Activated CD8-positive, alpha-beta T cell treated with anti-CD3 and anti-CD28 coated beads for 36 hours (primary cell): ENCODE measurements at regions not wholly inside any gene's neighbourhood (a gene's known extent, or its start where the extent isn't known, plus 50 kb on each side); places are given as distances from the start of the nearest gene placed in this dataset.
"Not testable (repeated sequence)": the region's sequence is repeated elsewhere in the genome, so short reads cannot be mapped to it uniquely, and the experiment has no call there.

ENCODE experiments used
- ATAC-seq: fragments of 200-7000 bp; cut with Tn5 transposase; one replicate; pipeline ENCODE4 v1.10.0; 2021; ENCODE audit warnings: mild to moderate bottlenecking, moderate library complexity
- CTCF ChIA-PET: fragments of 350-600 bp; sonication (Branson Sonifier 250); formaldehyde crosslinking; loops from one replicate; lab custom pipeline; 2021; ENCODE audit warnings: antibody characterized with exemption; lab: Charles Lee
- POLR2A ChIA-PET: fragments of 350-600 bp; sonication (Branson Sonifier 250); formaldehyde crosslinking; loops from one replicate; lab custom pipeline; 2021; ENCODE audit warnings: antibody characterized with exemption; lab: Charles Lee
- DNase-seq: peaks from one replicate; pipeline ENCODE4 v3.0.0-alpha.2; 2020
- H3K27ac Mint-ChIP-seq: one replicate; pipeline ENCODE4 v1.8.0; 2021; ENCODE audit warnings: mild to moderate bottlenecking, mixed read lengths
- H3K27me3 Mint-ChIP-seq: one replicate; pipeline ENCODE4 v1.8.0; 2021; ENCODE audit warnings: mixed read lengths
- H3K36me3 Mint-ChIP-seq: one replicate; pipeline ENCODE4 v1.8.0; 2021; ENCODE audit warnings: low read depth, mixed read lengths
- H3K4me1 Mint-ChIP-seq: one replicate; pipeline ENCODE4 v1.8.0; 2021; ENCODE audit warnings: low read depth, mixed read lengths
- H3K4me3 Mint-ChIP-seq: one replicate; pipeline ENCODE4 v1.8.0; 2021; ENCODE audit warnings: mild to moderate bottlenecking, moderate library complexity, mixed read lengths
- H3K9me3 Mint-ChIP-seq: one replicate; pipeline ENCODE4 v1.8.0; 2021; ENCODE audit warnings: mixed read lengths
- CTCF ChIP-seq: fragments of 200-600 bp; IDR thresholded peaks from one replicate; pipeline ENCODE4 v1.8.0; 2022; ENCODE audit warnings: antibody characterized with exemption, mild to moderate bottlenecking
- intact Hi-C: fragments of 100-400 bp; cut with micrococcal nuclease; formaldehyde crosslinking; loops from one replicate; pipeline ENCODE4 v1.10.0; 2022

GRCh38 chrX:129323115-129323514, 200.2 kb downstream of the SMARCA1 start:
- no peaks in the 10 kb centered on the region for H3K9me3 Mint-ChIP-seq
- no peaks in the 10 kb centered on the region for H3K4me1 Mint-ChIP-seq
- ChIA-PET POLR2A (no interaction called here), CTCF (no interaction called here)
- intact Hi-C loops: no loop called here
- H3K27me3 Mint-ChIP-seq: no peaks in the 10 kb centered on the region
- H3K4me3 Mint-ChIP-seq: no peak overlapping the region
- no peak for TF ChIP-seq CTCF
- no peak overlapping the region for H3K27ac Mint-ChIP-seq
- ATAC-seq: no peak
- no peak for DNase-seq
- H3K36me3 Mint-ChIP-seq: no peaks in the 10 kb centered on the region

- intact Hi-C loops: no loop called here
- POLR2A ChIA-PET: no interaction called here
Measured at GRCh38 chrX:129318375-129318774, 204.9 kb downstream of the SMARCA1 start.

GRCh38 chrX:129316461-129316860, 206.8 kb downstream of the SMARCA1 start:
- no peak overlapping the region for H3K4me3 Mint-ChIP-seq
- no peaks in the 10 kb centered on the region for H3K36me3 Mint-ChIP-seq
- H3K27ac Mint-ChIP-seq: no peak overlapping the region
- no peaks in the 10 kb centered on the region for H3K9me3 Mint-ChIP-seq
- intact Hi-C loops: no loop called here
- no peak for ATAC-seq
- no peaks in the 10 kb centered on the region for H3K27me3 Mint-ChIP-seq
- POLR2A ChIA-PET: no interaction called here
- TF ChIP-seq CTCF: no peak
- no peak for DNase-seq
- CTCF ChIA-PET: no interaction called here
- no peaks in the 10 kb centered on the region for H3K4me1 Mint-ChIP-seq

More at GRCh38 chrX:129318375-129318774, 204.9 kb downstream of the SMARCA1 start:
- CTCF ChIA-PET: no interaction called here
- Mint-ChIP-seq H3K4me1 (no peaks in the 10 kb centered on the region), H3K36me3 (no peaks in the 10 kb centered on the region), H3K27ac (no peak overlapping the region), H3K9me3 (no peaks in the 10 kb centered on the region), H3K27me3 (no peaks in the 10 kb centered on the region), H3K4me3 (no peak overlapping the region)
- TF ChIP-seq CTCF: peak; percentile 22
- peak; percentile 31 for DNase-seq
- no peak for ATAC-seq

GRCh38 chrX:129310000-129310399, 213.3 kb downstream of the SMARCA1 start:
- H3K27ac Mint-ChIP-seq: no peak overlapping the region
- POLR2A ChIA-PET: no interaction called here
- intact Hi-C loops: no loop called here

GRCh38 chrX:129262912-129263311, 260.4 kb downstream of the SMARCA1 start:
- Mint-ChIP-seq H3K27me3 (no peaks in the 10 kb centered on the region), H3K4me1 (no peaks in the 10 kb centered on the region), H3K9me3 (no peaks in the 10 kb centered on the region), H3K27ac (no peak overlapping the region), H3K4me3 (no peak overlapping the region), H3K36me3 (no peaks in the 10 kb centered on the region)
- TF ChIP-seq CTCF: no peak
- ChIA-PET CTCF (no interaction called here), POLR2A (no interaction called here)
- no peak for ATAC-seq
- intact Hi-C loops: no loop called here
- DNase-seq: no peak

More at GRCh38 chrX:129310000-129310399, 213.3 kb downstream of the SMARCA1 start:
- Mint-ChIP-seq H3K4me3 (no peak overlapping the region), H3K4me1 (no peaks in the 10 kb centered on the region), H3K36me3 (no peaks in the 10 kb centered on the region), H3K9me3 (no peaks in the 10 kb centered on the region), H3K27me3 (no peaks in the 10 kb centered on the region)
- no peak for TF ChIP-seq CTCF
- ATAC-seq (no peak), DNase-seq (no peak)
- CTCF ChIA-PET: no interaction called here

GRCh38 chrX:129255516-129255915, 267.8 kb downstream of the SMARCA1 start:
- H3K9me3 Mint-ChIP-seq, intact Hi-C loops, H3K4me3 Mint-ChIP-seq, ATAC-seq, H3K27me3 Mint-ChIP-seq, CTCF ChIA-PET, H3K36me3 Mint-ChIP-seq, POLR2A ChIA-PET, DNase-seq, H3K4me1 Mint-ChIP-seq, H3K27ac Mint-ChIP-seq: not testable (repeated sequence)
